ENCODE measurements at regions not wholly inside any gene's neighbourhood (a gene's known extent, or its start where the extent isn't known, plus 50 kb on each side); places are given as distances from the start of the nearest gene placed in this dataset.

GRCh38 chr18:38007676-38008330, 442.2 kb upstream of the CELF4 start:
- no peak overlapping the region for H3K27ac ChIP-seq
- no peak for TF ChIP-seq CTCF (conservative IDR thresholded peaks at IDR 0.05)

- no peak for TF ChIP-seq CTCF (conservative IDR thresholded peaks at IDR 0.05)
Measured at GRCh38 chr18:38007026-38007425, 441.4 kb upstream of the CELF4 start.

GRCh38 chr18:38006541-38006940, 440.9 kb upstream of the CELF4 start:
- H3K27ac ChIP-seq, result no peak overlapping the region
- no peak for TF ChIP-seq CTCF (conservative IDR thresholded peaks at IDR 0.05)

More at GRCh38 chr18:38007026-38007425, 441.4 kb upstream of the CELF4 start:
- no peak overlapping the region for H3K27ac ChIP-seq

- TF ChIP-seq CTCF (conservative IDR thresholded peaks at IDR 0.05), result no peak
- H3K27ac ChIP-seq, result no peak overlapping the region
Measured at GRCh38 chr18:37997695-37998094, 432.1 kb upstream of the CELF4 start.

- no peak for TF ChIP-seq CTCF (conservative IDR thresholded peaks at IDR 0.05)
- H3K27ac ChIP-seq, result no peak overlapping the region
Measured at GRCh38 chr18:37987901-37988300, 422.3 kb upstream of the CELF4 start.

- H3K27ac ChIP-seq, result no peak overlapping the region
- TF ChIP-seq CTCF (conservative IDR thresholded peaks at IDR 0.05), result no peak
Measured at GRCh38 chr18:37986665-37987064, 421.1 kb upstream of the CELF4 start.

- H3K27ac ChIP-seq, result no peak overlapping the region
Measured at GRCh38 chr18:37985126-37985525, 419.5 kb upstream of the CELF4 start.

More at GRCh38 chr18:37985126-37985525, 419.5 kb upstream of the CELF4 start:
- no peak for TF ChIP-seq CTCF (conservative IDR thresholded peaks at IDR 0.05)

Data from VCaP (cell line).